ENCODE measurements at regions not wholly inside any gene's neighbourhood (a gene's known extent, or its start where the extent isn't known, plus 50 kb on each side); places are given as distances from the start of the nearest gene placed in this dataset.

- no peak for DNase-seq (ENCODE audit: low read depth)
Observed at GRCh38 chr1:169019419-169020058, 87.0 kb upstream of the ATP1B1 start.

GRCh38 chr1:169020684-169021083, 85.8 kb upstream of the ATP1B1 start:
- no peak for TF ChIP-seq CTCF (IDR thresholded peaks at IDR 0.05; ENCODE audit: low read depth, low read length, missing control alignments)
- no peak overlapping the region for H3K4me3 ChIP-seq (ENCODE audit: low read depth, low read length)
- DNase-seq (ENCODE audit: low read depth): no peak

More at GRCh38 chr1:169019419-169020058, 87.0 kb upstream of the ATP1B1 start:
- no peak overlapping the region for H3K4me3 ChIP-seq (ENCODE audit: low read depth, low read length)
- no peak for TF ChIP-seq CTCF (IDR thresholded peaks at IDR 0.05; ENCODE audit: low read depth, low read length, missing control alignments)

DNA sequence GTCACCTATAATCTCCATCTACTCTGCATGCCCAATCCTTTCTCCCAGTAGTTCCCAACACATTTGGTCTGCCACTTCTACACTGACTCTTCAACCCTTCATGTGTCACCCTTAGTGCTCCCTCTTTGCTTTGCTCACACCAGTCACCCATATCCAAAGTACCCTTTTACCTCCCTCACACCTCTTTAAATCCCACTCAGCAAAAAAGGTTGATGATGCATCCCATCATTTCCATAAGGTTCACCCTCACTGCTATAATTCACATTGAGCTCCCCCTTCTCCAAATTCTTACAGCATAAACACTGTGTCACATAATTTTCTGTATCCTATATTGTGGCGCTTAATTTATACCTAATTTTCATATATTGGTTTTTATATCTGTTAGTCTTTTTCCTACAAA, 83.8 kb upstream of the ATP1B1 start:
- TF ChIP-seq CTCF (IDR thresholded peaks at IDR 0.05; ENCODE audit: low read depth, low read length, missing control alignments): no peak
- DNase-seq (ENCODE audit: low read depth): no peak
- no peak overlapping the region for H3K4me3 ChIP-seq (ENCODE audit: low read depth, low read length)

GRCh38 chr1:169024255-169024654, 82.2 kb upstream of the ATP1B1 start:
- TF ChIP-seq CTCF (IDR thresholded peaks at IDR 0.05; ENCODE audit: low read depth, low read length, missing control alignments): no peak
- DNase-seq (ENCODE audit: low read depth): no peak
- H3K4me3 ChIP-seq (ENCODE audit: low read depth, low read length): no peak overlapping the region

DNA sequence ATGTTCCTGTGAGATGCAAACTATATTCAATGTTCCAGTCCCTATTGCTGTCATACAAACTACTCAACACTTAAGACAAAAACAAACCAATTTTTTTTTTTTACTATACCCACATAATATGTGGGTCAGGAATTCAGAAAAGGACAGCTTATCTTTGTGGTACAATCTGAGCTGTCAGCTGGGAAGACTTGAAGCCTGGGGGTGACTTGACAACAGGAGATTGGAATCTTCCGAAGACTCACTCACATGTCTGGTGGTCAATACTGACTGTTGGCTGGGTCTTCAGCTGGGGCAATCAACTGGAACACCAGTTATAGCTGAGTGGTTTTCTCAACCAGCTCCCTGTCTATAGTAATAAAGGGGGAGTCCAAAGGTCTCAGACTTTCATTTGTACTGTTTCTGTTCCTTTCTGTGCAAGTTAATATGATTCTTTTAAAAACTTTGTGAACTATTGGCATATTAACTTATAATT, 81.7 kb upstream of the ATP1B1 start:
- peak; percentile 45 for DNase-seq (ENCODE audit: low read depth)
- H3K4me3 ChIP-seq (ENCODE audit: low read depth, low read length): no peak overlapping the region
- no peak for TF ChIP-seq CTCF (IDR thresholded peaks at IDR 0.05; ENCODE audit: low read depth, low read length, missing control alignments)

- TF ChIP-seq CTCF (IDR thresholded peaks at IDR 0.05; ENCODE audit: low read depth, low read length, missing control alignments): no peak
- DNase-seq (ENCODE audit: low read depth): no peak
- no peak overlapping the region for H3K4me3 ChIP-seq (ENCODE audit: low read depth, low read length)
Observed at GRCh38 chr1:169025412-169025811, 81.1 kb upstream of the ATP1B1 start.

Measured in GM12864 (cell line).